ENCODE measurements at regions not wholly inside any gene's neighbourhood (a gene's known extent, or its start where the extent isn't known, plus 50 kb on each side); places are given as distances from the start of the nearest gene placed in this dataset.

GRCh38 chr12:18794000-18794399, 56.1 kb downstream of the CAPZA3 start:
- TF ChIP-seq EZH2 (IDR thresholded peaks at IDR 0.05; ENCODE audit: insufficient read depth, poor library complexity, severe bottlenecking) (no peak), EZH2phosphoT487 (IDR thresholded peaks at IDR 0.05; ENCODE audit: insufficient read depth, low read depth) (no peak)
